ENCODE measurements at regions not wholly inside any gene's neighbourhood (a gene's known extent, or its start where the extent isn't known, plus 50 kb on each side); places are given as distances from the start of the nearest gene placed in this dataset.
A peak's percentile ranks its signal among the peaks of the same experiment; 100 is the strongest.
"Not testable (repeated sequence)": the region's sequence is repeated elsewhere in the genome, so short reads cannot be mapped to it uniquely, and the experiment has no call there.

DNA sequence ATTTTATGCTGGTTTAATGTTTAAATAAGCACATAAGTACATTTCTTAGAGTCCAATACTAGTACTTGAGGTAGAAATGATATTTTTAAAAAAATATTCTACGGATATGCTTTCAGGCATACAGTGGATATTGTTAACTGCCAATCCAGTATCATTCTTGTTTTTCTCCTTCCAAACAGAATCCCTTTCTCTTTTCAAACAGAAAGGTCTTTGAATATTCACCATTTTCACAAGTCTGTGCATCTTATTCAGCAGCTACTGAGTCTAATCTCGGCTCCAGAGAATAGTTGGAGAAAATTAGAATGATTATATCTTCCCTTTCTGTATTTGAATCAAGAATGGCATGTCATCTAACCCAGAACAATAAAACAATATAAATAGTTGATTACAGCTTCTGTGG, 174.5 kb downstream of the GOLGA6L6 start:
- peak; percentile 23 for FAIRE-seq

GRCh38 chr15:20363591-20363990, 178.0 kb downstream of the GOLGA6L6 start:
- FAIRE-seq: not testable (repeated sequence)

DNA sequence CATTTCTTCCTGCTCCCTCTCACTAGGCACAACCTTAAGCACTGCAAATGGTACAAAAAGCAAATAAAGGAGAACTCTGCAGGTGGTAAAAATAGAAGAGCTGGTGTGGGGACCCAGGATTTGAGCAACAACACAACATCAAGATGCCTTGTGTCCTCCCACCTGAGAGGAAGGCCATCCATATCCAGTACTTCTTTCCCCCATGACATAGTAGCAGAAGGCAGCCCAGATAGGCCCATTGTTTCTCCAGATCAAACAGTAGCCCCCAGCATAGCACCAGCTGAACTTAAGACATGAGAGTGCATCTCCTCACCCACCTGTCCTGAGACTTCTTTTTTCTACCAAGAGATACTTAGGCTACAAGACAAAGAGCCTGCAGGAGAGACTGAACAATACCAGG, 180.5 kb downstream of the GOLGA6L6 start:
- no peak for FAIRE-seq

DNA sequence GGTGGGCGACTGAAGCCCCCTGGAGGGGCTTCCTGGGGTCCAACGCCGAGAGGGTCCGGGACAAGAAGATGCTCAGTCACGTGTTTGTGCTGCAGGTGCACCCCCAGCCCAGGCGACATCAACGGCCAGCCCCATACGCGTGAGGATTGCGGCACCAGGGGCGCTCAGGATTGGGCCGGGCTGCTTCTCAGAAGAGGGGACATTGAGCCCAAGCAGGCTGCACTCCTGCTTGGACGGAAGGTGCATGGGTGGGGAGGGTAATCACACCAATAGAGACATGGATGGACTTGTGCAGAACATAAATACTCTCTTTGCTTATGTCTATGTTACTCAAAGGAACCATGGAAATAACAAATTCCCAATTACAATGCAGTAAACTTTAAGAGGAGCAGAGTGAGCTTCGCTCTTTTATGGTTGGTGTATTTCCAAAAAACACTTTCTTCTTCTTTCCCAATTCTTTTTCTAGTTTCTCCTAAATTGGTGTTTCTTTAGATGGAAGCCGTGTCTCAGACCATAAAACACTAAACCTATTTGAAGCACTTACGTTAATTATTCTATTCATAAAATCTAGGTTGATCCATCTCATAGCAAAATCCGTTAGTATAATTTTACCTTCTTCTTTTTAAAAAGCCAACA, 182.7 kb downstream of the GOLGA6L6 start:
- no peak for FAIRE-seq

DNA sequence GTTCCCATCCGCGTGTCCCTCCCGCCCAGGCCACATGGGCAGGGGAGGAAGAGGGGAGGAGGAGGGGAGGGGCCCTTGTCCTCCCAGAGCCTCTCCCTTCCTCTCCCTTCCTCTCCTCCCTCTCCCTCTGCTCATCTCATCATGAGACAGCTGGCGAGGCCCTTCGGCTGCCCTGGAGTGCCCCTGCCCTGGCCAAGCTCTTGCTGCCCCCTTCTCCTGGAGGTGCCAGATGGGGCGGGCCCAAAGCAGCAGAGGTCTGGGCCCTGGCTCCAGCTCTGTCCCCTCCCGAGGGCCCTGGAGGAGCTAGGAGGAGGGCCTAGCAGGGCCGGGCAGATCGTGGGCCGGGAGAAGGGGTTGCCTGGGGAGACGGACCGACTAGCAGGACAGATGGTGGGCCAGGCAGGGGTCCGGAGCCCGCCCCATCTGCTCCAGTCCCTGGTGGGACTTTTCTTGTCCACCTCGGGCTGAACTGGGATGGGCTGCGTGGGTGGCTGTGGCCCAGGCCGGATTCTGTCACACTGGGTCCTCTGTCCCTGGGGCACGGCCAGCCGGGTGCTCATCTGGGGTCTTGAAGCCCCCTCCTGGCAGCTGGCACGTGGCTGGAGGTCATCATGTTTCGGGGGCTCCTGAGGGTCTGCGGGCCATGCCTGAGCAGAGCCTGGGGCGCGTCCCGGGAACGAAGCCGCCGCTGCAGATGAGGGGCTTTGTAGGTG, 183.4 kb downstream of the GOLGA6L6 start:
- FAIRE-seq: no peak

- FAIRE-seq: no peak
These were observed 184.0 kb downstream of the GOLGA6L6 start for GRCh38 chr15:20357481-20358065.

DNA sequence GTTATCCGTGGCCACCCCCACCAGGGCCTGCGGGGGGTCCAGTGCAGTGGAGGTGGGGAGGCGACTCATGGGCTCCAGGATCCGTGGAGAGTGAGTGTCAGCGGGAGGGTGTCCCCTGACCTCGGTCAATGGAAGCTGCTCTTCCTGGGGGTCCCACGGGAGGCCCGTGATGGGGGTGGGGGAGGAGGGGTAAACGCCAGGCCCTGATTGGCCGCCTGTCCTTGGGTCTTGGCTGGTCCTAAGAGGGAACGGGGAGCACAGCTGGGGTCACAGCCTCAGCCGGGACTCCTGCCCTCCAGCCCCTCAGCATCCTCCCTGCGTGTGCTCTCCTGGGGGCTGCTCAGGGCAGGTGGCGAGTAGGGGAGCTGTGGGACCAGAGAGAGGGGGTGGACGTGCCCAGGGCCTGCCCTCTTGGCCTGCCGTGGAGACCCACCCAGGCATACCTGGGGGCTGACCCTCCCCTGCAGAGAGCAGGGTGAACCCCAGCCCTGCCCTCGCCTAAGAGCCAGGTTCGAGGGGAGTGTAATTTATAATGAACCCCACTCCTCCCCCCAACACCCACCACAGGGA, 184.6 kb downstream of the GOLGA6L6 start:
- no peak for FAIRE-seq

- FAIRE-seq: no peak
These were observed 185.1 kb downstream of the GOLGA6L6 start for GRCh38 chr15:20356444-20356910.

- FAIRE-seq: no peak
These were observed 186.2 kb downstream of the GOLGA6L6 start for GRCh38 chr15:20355256-20355868.

GRCh38 chr15:20354884-20355223, 186.7 kb downstream of the GOLGA6L6 start:
- FAIRE-seq: not testable (repeated sequence)

- no peak for FAIRE-seq
These were observed 187.4 kb downstream of the GOLGA6L6 start for GRCh38 chr15:20353966-20354883.

- no peak for FAIRE-seq
These were observed 189.1 kb downstream of the GOLGA6L6 start for GRCh38 chr15:20352241-20353200.

- FAIRE-seq: no peak
These were observed 190.1 kb downstream of the GOLGA6L6 start for GRCh38 chr15:20351448-20351971.

- no peak for FAIRE-seq
These were observed 191.7 kb downstream of the GOLGA6L6 start for GRCh38 chr15:20349774-20350498.

DNA sequence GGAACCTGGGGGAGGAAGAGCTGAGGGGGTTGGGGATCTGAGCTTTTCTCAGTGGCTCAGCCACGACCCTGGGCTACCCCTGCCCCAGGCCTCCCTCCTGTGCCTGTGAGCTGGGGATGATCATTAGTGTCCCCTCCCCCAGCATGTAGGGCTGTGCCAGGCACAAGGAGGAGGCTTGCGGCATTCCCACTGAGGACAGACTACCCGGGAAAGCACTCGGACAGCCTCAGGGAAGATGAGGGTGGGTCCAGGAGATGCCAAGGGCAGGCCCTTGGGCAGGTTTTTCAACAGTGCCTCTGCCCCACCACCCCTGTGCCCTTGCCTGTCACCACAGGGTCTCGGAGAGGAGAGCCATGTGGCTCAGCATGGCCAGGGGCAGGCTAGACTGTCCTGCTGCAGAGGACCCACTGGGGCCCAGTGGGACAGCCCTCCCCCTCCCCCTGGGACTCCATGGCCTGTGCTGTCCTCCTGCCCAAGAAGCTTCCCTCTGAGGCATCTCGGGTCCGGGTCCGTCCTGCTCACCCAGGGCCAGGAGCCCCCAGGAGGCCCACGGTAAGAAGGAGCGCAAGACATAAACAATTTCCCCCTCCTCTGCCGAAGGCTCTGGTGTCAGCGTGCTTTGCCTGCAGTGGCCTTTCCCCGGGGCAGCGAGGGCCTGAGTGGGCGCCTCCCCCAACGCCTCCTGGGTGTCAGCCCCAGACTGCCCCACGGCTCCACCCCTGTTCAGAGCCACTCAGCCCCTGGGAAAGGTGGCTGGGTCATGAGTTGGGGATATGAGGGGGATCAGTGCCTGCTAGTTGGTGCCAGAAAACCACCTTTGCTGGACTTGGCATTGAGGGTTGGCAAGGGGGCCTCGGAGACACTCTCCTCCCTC, 192.5 kb downstream of the GOLGA6L6 start:
- FAIRE-seq: no peak

DNA sequence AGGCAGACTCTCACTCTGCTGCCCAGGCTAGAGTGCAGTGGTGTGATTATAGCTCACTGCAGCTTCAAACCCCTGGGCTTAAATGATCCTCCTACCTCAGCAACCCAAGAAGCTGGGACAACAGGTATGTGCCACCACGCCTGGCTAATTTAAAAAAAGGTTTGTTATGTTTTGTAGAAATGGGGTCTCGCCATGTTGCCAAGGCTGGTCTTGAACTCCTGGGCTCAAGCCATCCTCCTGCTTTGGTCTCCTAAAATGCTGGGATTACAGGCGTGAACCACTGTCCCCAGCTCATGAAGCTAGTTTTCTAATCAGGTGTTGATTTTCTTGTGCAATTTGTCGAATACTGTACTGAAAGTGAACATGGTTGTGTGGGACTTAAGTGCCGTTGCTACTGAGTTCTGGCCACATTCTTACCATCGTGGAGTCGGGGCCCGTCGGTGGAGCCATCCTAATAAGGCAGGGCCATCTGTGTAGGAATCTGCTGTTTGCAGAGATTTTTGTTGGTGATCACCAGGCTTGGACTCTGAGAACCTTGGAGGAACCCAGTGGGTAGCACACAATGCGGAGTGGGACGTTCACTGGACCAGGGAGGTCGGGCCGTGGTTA, 193.2 kb downstream of the GOLGA6L6 start:
- no peak for FAIRE-seq

- FAIRE-seq: no peak
These were observed 195.4 kb downstream of the GOLGA6L6 start for GRCh38 chr15:20346082-20346805.
